GM18519 (cell line): ENCODE measurements at regions not wholly inside any gene's neighbourhood (a gene's known extent, or its start where the extent isn't known, plus 50 kb on each side); places are given as distances from the start of the nearest gene placed in this dataset.
"Not testable (repeated sequence)": the region's sequence is repeated elsewhere in the genome, so short reads cannot be mapped to it uniquely, and the experiment has no call there.

Source experiments
- ATAC-seq: cut with Tn5 transposase; IDR thresholded peaks from one replicate; pipeline ENCODE4 v1.9.1; 2021; ENCODE audit warnings: mild to moderate bottlenecking, moderate library complexity; ENCODE audit not compliant: unreplicated experiment, low FRiP score

DNA sequence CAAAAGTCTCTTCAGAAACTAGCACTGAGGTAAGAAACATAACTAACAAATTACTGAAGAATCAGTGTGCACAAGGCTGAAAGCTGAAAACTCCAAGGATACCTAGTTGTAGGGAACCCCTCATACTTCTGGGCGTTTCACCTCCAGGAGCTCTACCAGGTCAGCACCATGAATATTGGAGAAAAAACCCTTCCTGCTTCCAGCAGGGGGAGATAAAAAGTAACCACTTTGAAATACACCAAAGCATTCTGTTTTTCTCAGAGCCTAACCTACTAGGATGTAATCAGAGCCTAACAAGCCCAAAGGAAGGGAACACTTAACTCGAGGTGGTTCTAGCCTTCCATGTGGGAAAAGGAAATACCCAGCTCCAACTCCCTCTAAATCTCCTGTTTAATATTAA lies 175.8 kb upstream of the MME start:
- ATAC-seq: no peak

DNA sequence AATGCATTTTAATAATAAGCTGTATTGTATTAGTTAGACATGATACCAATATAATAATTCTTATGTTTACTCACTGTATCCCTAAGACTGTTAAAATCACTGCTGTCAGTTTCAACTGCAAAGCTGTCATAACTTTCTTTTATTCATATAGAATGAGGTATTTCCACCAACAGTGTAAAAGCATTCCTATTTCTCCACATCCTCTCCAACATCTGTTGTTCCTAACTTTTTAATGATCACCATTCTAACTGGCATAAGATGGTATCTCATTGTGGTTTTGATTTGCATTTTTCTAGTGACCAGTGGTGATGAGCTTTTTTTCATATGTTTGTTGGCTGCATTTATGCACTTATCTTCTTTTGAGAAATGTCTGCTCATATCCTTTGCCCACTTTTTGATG lies 177.6 kb upstream of the MME start:
- not testable (repeated sequence) for ATAC-seq

DNA sequence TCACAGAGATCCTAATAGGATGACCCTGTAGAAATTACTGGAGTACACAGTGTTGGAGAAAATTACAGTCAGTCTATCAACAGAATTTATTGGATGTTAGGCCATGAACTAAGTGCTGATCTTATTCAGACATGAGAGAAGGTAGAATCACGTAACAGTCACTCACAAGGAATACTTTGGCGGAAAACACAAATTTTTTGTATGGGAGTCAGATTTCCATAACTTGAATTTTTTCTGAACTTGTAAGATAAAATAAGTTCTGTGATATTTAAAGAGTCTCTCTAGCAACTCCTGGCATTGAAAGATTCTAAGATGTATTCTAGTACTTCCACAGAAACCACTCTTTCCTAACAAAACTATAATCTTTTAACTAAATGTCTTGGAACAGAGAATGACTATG lies 178.8 kb upstream of the MME start:
- ATAC-seq: no peak

GRCh38 chr3:154900816-154901215 lies 179.3 kb upstream of the MME start:
- ATAC-seq: no peak

DNA sequence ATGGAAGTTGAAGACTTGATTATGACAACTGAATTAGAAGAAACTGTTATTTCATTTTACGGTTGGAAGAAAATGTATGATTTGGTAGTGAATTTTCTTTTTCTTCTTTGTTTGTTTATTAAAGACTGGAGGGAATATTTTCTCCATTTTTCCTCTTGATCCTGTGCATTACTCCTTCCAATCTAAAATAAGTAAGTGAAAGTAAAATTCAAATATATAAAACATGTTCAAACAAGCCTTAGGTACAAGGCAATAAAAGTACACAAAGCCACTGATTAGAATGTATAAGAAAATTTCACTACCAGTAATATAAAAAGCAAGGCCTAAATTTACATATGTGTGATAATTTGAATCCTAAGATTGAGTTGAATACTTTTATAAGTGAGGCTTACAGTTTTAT lies 181.2 kb upstream of the MME start:
- ATAC-seq: no peak

DNA sequence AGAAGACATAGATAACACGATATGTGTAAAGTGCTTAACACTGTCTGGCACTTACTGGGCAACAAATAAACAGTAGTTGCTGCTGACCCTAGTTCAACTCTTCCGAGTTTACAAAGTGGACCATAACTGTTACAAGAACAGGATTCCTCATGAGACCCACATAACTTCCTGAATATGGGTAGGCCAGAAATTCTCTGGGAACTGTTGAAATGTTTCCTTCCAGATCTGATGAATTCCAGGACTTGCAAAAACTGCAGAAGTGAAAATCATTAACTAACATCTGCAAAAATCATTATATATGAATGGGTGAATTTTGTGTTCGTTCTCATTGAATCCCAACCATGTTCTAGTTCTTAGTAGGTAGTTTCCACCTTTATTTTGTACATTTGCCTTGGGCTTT lies 181.7 kb upstream of the MME start:
- ATAC-seq: no peak

DNA sequence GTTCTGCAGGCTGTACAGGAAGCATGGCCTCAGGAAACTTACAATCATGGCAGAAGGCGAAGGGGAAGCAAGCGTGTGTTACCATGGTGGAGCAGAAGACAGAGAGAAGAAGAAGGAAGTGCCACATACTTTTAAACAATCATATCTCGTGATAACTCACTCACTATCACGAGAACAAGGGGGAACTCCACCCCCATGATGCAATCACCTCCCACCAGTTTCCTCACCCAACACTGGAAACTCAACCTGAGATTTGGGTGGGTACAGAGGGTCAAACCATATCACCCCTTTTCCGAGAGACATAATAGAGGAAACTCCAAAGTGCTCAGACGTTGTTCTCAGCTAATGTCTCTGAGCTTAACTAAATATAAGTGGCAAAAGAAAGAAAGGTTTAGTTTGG lies 186.3 kb upstream of the MME start:
- no peak for ATAC-seq

DNA sequence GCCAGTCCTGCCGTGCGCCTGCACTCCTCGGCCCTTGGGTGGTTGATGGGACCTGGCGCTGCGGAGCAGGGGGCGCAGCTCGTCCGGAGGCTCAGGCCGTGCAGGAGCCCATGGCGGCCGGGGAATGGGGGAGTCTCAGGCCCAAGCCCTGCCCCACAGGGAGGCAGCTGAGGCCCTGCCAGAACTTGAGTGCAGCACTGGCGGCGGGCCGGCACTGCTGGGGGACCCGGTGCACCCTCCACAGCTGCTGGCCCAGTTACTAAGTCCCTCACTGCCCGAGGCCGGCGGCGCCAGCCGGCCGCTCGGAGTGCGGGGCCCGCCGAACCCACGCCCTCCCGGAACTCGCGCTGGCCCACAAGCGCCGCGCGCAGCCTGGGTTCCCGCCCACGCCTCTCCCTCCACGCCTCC lies 190.9 kb upstream of the MME start:
- ATAC-seq: no peak

DNA sequence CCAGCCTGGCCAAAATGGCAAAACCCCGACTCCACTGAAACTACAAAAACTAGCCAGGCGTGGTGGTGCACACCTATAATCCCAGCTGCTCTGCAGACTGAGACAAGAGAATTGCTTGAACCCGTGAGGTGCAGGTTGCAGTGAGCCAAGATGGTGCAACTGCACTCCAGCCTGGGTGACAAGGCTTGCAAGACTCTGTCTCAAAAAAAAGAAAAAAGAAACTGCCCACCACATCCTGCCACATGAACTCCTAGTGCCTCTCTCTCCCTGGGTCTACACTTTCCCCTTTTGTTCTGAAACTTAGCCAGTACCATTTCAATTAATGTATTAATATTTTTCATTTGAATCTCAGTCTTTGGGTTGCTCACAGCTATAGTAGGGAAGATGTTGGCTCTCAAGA lies 192.2 kb upstream of the MME start:
- no peak for ATAC-seq

DNA sequence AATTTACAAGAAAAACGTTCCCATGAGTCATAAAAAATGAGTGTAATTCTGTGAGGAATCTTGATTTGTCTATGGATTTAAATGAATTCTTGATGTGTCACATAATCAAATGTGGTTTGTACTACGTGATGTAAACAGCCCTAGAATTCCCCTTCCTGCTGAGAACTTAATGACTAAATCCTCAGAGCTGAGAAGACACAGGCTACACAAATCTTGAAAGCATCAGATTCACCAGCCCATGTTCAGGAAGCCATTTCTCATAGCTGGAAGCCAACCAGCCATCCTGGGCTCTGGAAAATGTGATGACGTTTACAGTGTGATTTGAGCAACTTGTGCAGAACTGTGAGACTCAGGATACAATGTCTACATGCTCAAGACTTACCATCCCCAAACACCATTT lies 193.7 kb upstream of the MME start:
- no peak for ATAC-seq

- no peak for ATAC-seq
These were observed 194.7 kb upstream of the MME start for GRCh38 chr3:154885418-154885817.

DNA sequence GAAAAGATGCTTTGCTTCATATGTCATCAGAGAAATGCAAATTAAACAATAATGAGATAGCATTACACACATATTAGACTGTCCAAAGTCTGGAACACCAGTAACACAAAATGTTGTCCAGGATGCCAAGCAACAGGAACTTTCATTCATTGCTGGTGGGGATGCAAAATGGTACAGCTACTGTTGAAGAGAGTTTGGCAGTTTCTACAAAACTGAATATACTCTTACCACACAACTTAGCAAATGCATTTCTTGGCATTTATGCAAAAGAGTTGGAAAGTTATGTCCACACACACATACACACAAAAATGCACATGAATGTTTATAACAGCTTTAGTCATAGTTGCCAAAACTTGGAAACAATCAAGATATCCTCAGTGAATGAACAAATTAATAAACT lies 195.2 kb upstream of the MME start:
- no peak for ATAC-seq

DNA sequence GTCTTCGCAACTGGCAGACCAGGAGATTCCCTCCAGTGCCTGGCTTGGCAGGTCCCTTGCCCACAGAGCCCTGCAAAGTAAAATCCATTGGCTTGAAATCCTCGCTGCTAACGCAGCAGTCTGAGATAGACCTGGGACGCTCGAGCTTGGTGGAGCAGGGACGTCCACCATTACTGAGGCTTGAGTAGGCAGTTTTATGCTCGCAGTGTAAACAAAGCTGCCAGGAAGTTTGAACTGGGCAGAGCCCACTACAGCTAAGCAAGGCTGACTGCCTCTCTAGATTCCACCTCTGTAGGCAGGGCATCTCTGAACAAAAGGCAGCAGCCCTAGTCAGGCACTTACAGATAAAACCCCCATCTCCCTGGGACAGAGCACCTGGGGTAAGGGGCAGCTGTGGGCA lies 205.0 kb upstream of the MME start:
- no peak for ATAC-seq

GRCh38 chr3:154872696-154873095 lies 207.4 kb upstream of the MME start:
- ATAC-seq: no peak

DNA sequence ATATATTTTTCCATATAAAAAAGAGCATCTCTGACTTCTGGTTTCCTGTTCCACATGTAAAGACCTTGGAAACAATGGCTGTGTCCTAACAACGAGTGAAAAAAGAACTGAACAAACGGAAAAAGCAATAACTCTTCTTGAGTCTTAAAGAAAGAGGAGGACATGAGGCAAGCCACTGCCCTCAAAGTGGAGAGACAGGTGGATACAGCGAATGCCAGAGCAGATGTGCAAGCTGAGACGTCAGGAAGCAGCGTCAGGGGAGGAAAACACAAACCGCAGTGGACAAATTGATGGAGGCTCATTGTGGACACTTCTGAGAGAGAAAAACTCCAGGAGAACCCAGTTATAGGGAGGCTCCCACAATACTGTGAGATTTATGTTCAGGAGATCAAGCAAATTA lies 208.0 kb upstream of the MME start:
- no peak for ATAC-seq

GRCh38 chr3:154864947-154865346 lies 215.2 kb upstream of the MME start:
- ATAC-seq: no peak

- ATAC-seq: no peak
These were observed 217.9 kb upstream of the MME start for GRCh38 chr3:154862265-154862664.

- ATAC-seq: not testable (repeated sequence)
These were observed 227.1 kb upstream of the MME start for GRCh38 chr3:154852998-154853397.

- no peak for ATAC-seq
These were observed 227.6 kb upstream of the MME start for GRCh38 chr3:154852515-154852914.

GRCh38 chr3:154851644-154852043 lies 228.5 kb upstream of the MME start:
- no peak for ATAC-seq

GRCh38 chr3:154850921-154851320 lies 229.2 kb upstream of the MME start:
- no peak for ATAC-seq

DNA sequence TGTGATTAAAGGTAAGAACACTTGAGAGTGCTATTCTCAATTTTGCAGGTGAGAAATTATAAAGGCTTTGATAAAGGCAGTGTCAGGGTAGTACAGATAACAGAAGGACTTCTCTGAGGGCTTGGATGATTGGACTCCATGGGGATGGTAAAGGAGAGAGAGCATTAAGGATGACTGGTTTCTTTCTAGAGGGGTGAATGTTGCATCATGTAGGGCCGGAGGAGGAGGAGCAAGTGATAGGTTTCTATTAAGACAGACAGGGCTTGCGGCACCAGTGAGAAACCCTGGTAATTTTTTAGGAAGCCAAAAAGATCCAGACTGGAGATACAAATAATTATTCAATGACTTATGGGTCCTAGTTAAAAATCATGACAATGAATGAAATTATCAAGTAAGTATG lies 230.7 kb upstream of the MME start:
- no peak for ATAC-seq

DNA sequence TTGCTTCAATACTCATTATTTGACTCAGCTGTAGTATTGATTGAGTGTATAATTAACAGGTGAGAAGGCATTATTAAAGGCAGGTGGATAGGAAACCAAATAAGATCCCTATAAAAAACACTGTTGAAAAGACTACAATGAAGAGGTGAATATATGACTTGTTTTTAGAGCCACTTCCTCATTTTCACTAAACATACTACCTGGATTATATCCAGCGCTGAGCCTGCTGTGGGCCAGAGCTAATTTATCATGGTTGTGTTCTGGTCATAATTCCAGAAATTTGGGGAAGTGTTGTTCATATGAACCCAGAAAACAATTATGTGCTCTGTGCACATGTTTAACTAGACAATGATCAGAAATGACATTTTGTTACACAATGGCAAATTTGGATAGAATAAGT lies 235.3 kb upstream of the MME start:
- ATAC-seq: no peak

- ATAC-seq: no peak
These were observed 236.5 kb upstream of the MME start for GRCh38 chr3:154843647-154844046.
